H1 (cell line): ENCODE measurements at regions not wholly inside any gene's neighbourhood (a gene's known extent, or its start where the extent isn't known, plus 50 kb on each side); places are given as distances from the start of the nearest gene placed in this dataset.

Source experiments
- CTCF ChIA-PET: fragments of 300-600 bp; sonication (Branson Sonifier 250); formaldehyde crosslinking; loops from one replicate; lab custom pipeline; 2021; ENCODE audit not compliant: partially characterized antibody; lab: Charles Lee
- POLR2A ChIA-PET: fragments of 300-600 bp; sonication (Branson Sonifier 250); formaldehyde crosslinking; loops from one replicate; lab custom pipeline; 2021; ENCODE audit warnings: inconsistent platforms; ENCODE audit not compliant: partially characterized antibody; lab: Charles Lee
- DNase-seq, 2 experiments: peaks; one replicate each; pipeline versions ENCODE4 v3.0.0 to v3.0.0-alpha.2; 2010 to 2022; ENCODE audit warnings: low spot score in 2 of 2, low read depth in 1 of 2, mixed read lengths in 1 of 2
- FAIRE-seq: peaks from 2 replicates; lab custom pipeline; 2011; peaks lifted over from hg19 to GRCh38; lab: Jason Lieb, UNC
- H2AFZ ChIP-seq: 2 replicates; pipeline ENCODE4 v1.8.1; 2012; ENCODE audit warnings: low read length, inconsistent platforms
- H2AK5ac ChIP-seq: 2 replicates; pipeline ENCODE4 v1.6.1; 2013; ENCODE audit warnings: low read depth, low read length
- H2BK120ac ChIP-seq: replicated peaks from 2 replicates; pipeline ENCODE3; 2013; ENCODE audit warnings: low read depth, low read length, inconsistent platforms
- H2BK12ac ChIP-seq: 2 replicates; pipeline ENCODE4 v1.6.1; 2013; ENCODE audit warnings: low read depth, low read length
- H2BK15ac ChIP-seq: 2 replicates; pipeline ENCODE4 v1.6.1; 2013; ENCODE audit warnings: low read length
- H2BK20ac ChIP-seq: 2 replicates; pipeline ENCODE4 v1.6.1; 2013; ENCODE audit warnings: low read length
- H2BK5ac ChIP-seq: 2 replicates; pipeline ENCODE4 v1.6.1; 2013; ENCODE audit warnings: low read depth, low read length
- H3K14ac ChIP-seq: 2 replicates; pipeline ENCODE4 v1.6.1; 2013; ENCODE audit warnings: inconsistent platforms; ENCODE audit not compliant: insufficient read length
- H3K18ac ChIP-seq: 2 replicates; pipeline ENCODE4 v1.6.1; 2013; ENCODE audit warnings: low read length; ENCODE audit errors: extremely low read depth
- H3K23ac ChIP-seq: 2 replicates; pipeline ENCODE4 v1.6.1; 2013; ENCODE audit warnings: inconsistent platforms; ENCODE audit not compliant: insufficient read length
- H3K23me2 ChIP-seq: 2 replicates; pipeline ENCODE4 v1.6.1; 2013; ENCODE audit warnings: low read depth, low read length
- H3K27ac ChIP-seq: 2 replicates; pipeline ENCODE4 v1.6.1; 2011; ENCODE audit warnings: low read depth, low read length, inconsistent platforms
- H3K27me3 ChIP-seq, 4 experiments: replicated peaks in 1 of 4; 1 replicate in 1 of 4; 2 replicates in 3 of 4; pipeline versions ENCODE4 v1.6.1 to v1.8.1; 2011 to 2013; ENCODE audit warnings: low read length in 3 of 4, mild to moderate bottlenecking in 3 of 4, inconsistent platforms in 2 of 4, mixed read lengths in 2 of 4, moderate library complexity in 1 of 4; ENCODE audit not compliant: control insufficient read depth in 3 of 4, insufficient read depth in 3 of 4; ENCODE audit errors: extremely low read depth in 1 of 4
- H3K36me3 ChIP-seq, 4 experiments: 2 replicates each; pipeline versions ENCODE4 v1.6.1 to v1.8.1; 2011 to 2013; ENCODE audit warnings: mild to moderate bottlenecking in 4 of 4, low read length in 3 of 4, moderate library complexity in 2 of 4, control low read depth in 1 of 4, inconsistent platforms in 1 of 4; ENCODE audit not compliant: insufficient read depth in 4 of 4, control insufficient read depth in 2 of 4
- H3K4ac ChIP-seq: replicated peaks from 2 replicates; pipeline ENCODE3; 2013; ENCODE audit warnings: low read length, low read depth, mixed read lengths, inconsistent platforms; ENCODE audit not compliant: insufficient read length
- H3K4me1 ChIP-seq, 4 experiments: replicated peaks in 1 of 4; 1 replicate in 1 of 4; 2 replicates in 3 of 4; pipeline versions ENCODE4 v1.6.1 to v1.8.1; 2011 to 2013; ENCODE audit warnings: low read length in 3 of 4, inconsistent platforms in 2 of 4, mixed read lengths in 1 of 4; ENCODE audit not compliant: insufficient read depth in 4 of 4, control insufficient read depth in 3 of 4
- H3K4me2 ChIP-seq, 2 experiments: 2 replicates each; pipeline versions ENCODE4 v1.6.1 to v1.8.1; 2011 to 2013; ENCODE audit warnings: low read depth in 2 of 2, low read length in 2 of 2, control low read depth in 1 of 2, inconsistent platforms in 1 of 2, mild to moderate bottlenecking in 1 of 2; ENCODE audit not compliant: insufficient read depth in 1 of 2
- H3K4me3 ChIP-seq, 4 experiments: fragments of 200-600, 300-600 bp in 1 of 4; sonication (generic), shearing (Covaris generic), sonication (Bioruptor Twin) in 1 of 4; 2 replicates each; pipeline versions ENCODE4 v1.5.1 to v1.8.1; 2011 to 2016; ENCODE audit warnings: low read length in 4 of 4, low read depth in 3 of 4, control low read depth in 2 of 4, inconsistent platforms in 2 of 4, mild to moderate bottlenecking in 2 of 4, mixed read lengths in 1 of 4, moderate library complexity in 1 of 4; ENCODE audit not compliant: insufficient read depth in 2 of 4; ENCODE audit errors: extremely low read depth in 1 of 4
- H3K56ac ChIP-seq: replicated peaks from 2 replicates; pipeline ENCODE3; 2013; ENCODE audit warnings: low read depth, mild to moderate bottlenecking, mixed read lengths, low read length, inconsistent platforms; ENCODE audit not compliant: insufficient read length
- H3K79me1 ChIP-seq: 2 replicates; pipeline ENCODE4 v1.6.1; 2013; ENCODE audit warnings: low read depth, low read length, control low read depth
- H3K79me2 ChIP-seq, 2 experiments: 2 replicates each; pipeline versions ENCODE4 v1.6.1 to v1.8.1; 2012 to 2013; ENCODE audit warnings: low read length in 2 of 2, mild to moderate bottlenecking in 2 of 2, inconsistent platforms in 1 of 2; ENCODE audit not compliant: insufficient read depth in 2 of 2, control insufficient read depth in 1 of 2
- H3K9ac ChIP-seq, 4 experiments: replicated peaks in 1 of 4; 1 replicate in 1 of 4; 2 replicates in 3 of 4; pipeline versions ENCODE4 v1.6.1 to v1.8.1; 2011 to 2013; ENCODE audit warnings: low read depth in 3 of 4, low read length in 3 of 4, control low read depth in 2 of 4, mild to moderate bottlenecking in 2 of 4, moderate library complexity in 2 of 4, inconsistent platforms in 1 of 4; ENCODE audit errors: extremely low read depth in 1 of 4
- H3K9me3 ChIP-seq, 2 experiments: 2 replicates each; pipeline versions ENCODE4 v1.6.1 to v1.8.1; 2012 to 2013; ENCODE audit warnings: mild to moderate bottlenecking in 2 of 2, moderate library complexity in 2 of 2, control low read depth in 1 of 2, inconsistent platforms in 1 of 2, low read depth in 1 of 2, low read length in 1 of 2, mixed read lengths in 1 of 2; ENCODE audit not compliant: insufficient read depth in 2 of 2
- H4K20me1 ChIP-seq, 2 experiments: replicated peaks in 1 of 2; 2 replicates each; pipeline versions ENCODE3 to v1.8.1; 2011 to 2013; ENCODE audit warnings: inconsistent platforms in 2 of 2, low read length in 2 of 2, mild to moderate bottlenecking in 1 of 2; ENCODE audit not compliant: insufficient read depth in 2 of 2, control insufficient read depth in 1 of 2
- H4K5ac ChIP-seq: 2 replicates; pipeline ENCODE4 v1.6.1; 2013; ENCODE audit warnings: low read length, low read depth, mixed read lengths, inconsistent platforms; ENCODE audit not compliant: insufficient read length
- H4K8ac ChIP-seq: 2 replicates; pipeline ENCODE4 v1.8.0; 2013; ENCODE audit warnings: mild to moderate bottlenecking, moderate library complexity, low read length, inconsistent platforms; ENCODE audit not compliant: insufficient read depth; ENCODE audit errors: extremely low read depth
- H4K91ac ChIP-seq: replicated peaks from 2 replicates; pipeline ENCODE3; 2013; ENCODE audit warnings: low read length, mixed read lengths, inconsistent platforms; ENCODE audit not compliant: insufficient read length
- MAX ChIP-seq: IDR thresholded peaks from 2 replicates; pipeline ENCODE4 v1.6.1; 2012; ENCODE audit warnings: inconsistent platforms
- SUZ12 ChIP-seq: fragments of 200-600 bp; sonication (generic); IDR thresholded peaks from 2 replicates; pipeline ENCODE4 v1.6.1; 2012; ENCODE audit warnings: mild to moderate bottlenecking, inconsistent platforms, low read length, moderate library complexity, mixed read lengths
- USF2 ChIP-seq: IDR thresholded peaks from 2 replicates; pipeline ENCODE4 v1.6.1; 2011; ENCODE audit warnings: low read length, improper control_type of control experiment
- WGBS, 2 experiments: shearing (Covaris generic) in 1 of 2; methylation state at CpG; one replicate each; pipeline versions ENCODE4 v1.1.6 to v1.1.7; 2013 to 2015; ENCODE audit warnings: low lambda C conversion rate in 2 of 2, mixed read lengths in 2 of 2, inconsistent platforms in 1 of 2, low coverage in 1 of 2, missing lambda C conversion rate in 1 of 2; ENCODE audit not compliant: insufficient replicate concordance in 2 of 2, insufficient coverage in 1 of 2, insufficient read length in 1 of 2; ENCODE audit errors: extremely low coverage in 1 of 2, missing lambda C conversion rate in 1 of 2; 5-methylcytosine and 5-hydroxymethylcytosine counted together

GRCh38 chr6:139888681-139889122 lies 514.3 kb upstream of the CITED2 start:
- FAIRE-seq: peak; percentile 89
- H3K4ac ChIP-seq: no peak overlapping the region
- no peaks in the 10 kb centered on the region for H3K9me3 ChIP-seq
- H3K36me3 ChIP-seq: no peaks in the 10 kb centered on the region
- H3K23ac ChIP-seq: no peak overlapping the region
- H3K18ac ChIP-seq: peak overlapping the region; percentile 66
- H2AK5ac ChIP-seq: no peak overlapping the region; the same call in 1 of the 2 replicates
- H2BK15ac ChIP-seq: no peak overlapping the region
- no peaks in the 10 kb centered on the region for H3K23me2 ChIP-seq
- ChIA-PET CTCF (interaction anchor here (0.7 to 1.9 kb wide), 8 partner anchors 9 to 519 kb away, joined by 3 to 13 read pairs (median 4); partner anchors contain the start of gene CITED2), POLR2A (interaction anchor here (0.6 to 4.7 kb wide), 5 partner anchors 15 to 516 kb away, joined by 3 to 30 read pairs (median 3); partner anchors contain the start of gene CITED2)
- peak overlapping the region in 2 of 4 experiments; percentile 44 to 67; a peak in 1 of 7 replicates for H3K9ac ChIP-seq
- no peak overlapping the region for H4K8ac ChIP-seq
- no peaks in the 10 kb centered on the region for H4K20me1 ChIP-seq
- no peak overlapping the region for H2AFZ ChIP-seq
- no peaks in the 10 kb centered on the region for H3K79me1 ChIP-seq
- peak overlapping the region; percentile 48 for H3K56ac ChIP-seq
- DNase-seq: peak; percentile 56 to 71
- H3K4me1 ChIP-seq: peaks cover 2 to 39% (median 12%) of the 10 kb centered on the region in 4 experiments; a peak in 4 of 7 replicates
- H3K27me3 ChIP-seq: no peaks in the 10 kb centered on the region
- peak overlapping the region; percentile 20 for H4K91ac ChIP-seq
- WGBS, 2 experiments: 0% methylated on average over 3 of the region's 3 CpGs; no CpG with 5 or more reads in 1 of the 2 experiments
- peak overlapping the region; percentile 63 to 75 for H3K4me2 ChIP-seq
- H3K79me2 ChIP-seq: no peaks in the 10 kb centered on the region
- peak overlapping the region; percentile 97; the same call in 1 of the 2 replicates for H2BK20ac ChIP-seq
- H3K27ac ChIP-seq: peak overlapping the region; percentile 78
- H3K4me3 ChIP-seq: peak overlapping the region in 1 of 4 experiments; percentile 23; a peak in 1 of 8 replicates
- H4K5ac ChIP-seq: peak overlapping the region; percentile 99
- peak overlapping the region; percentile 82 for H2BK12ac ChIP-seq
- H2BK5ac ChIP-seq: peak overlapping the region; percentile 86
- H3K14ac ChIP-seq: no peak overlapping the region
- no peak overlapping the region for H2BK120ac ChIP-seq
- no peak for TF ChIP-seq SUZ12
- TF ChIP-seq MAX: no peak; the same call in 1 of the 2 replicates
- no peak for TF ChIP-seq USF2
